GM23338 (cell line): ENCODE measurements at regions not wholly inside any gene's neighbourhood (a gene's known extent, or its start where the extent isn't known, plus 50 kb on each side); places are given as distances from the start of the nearest gene placed in this dataset.

ENCODE experiments used
- ATAC-seq: fragments of 200-7000 bp; cut with Tn5 transposase; 3 replicates; pipeline ENCODE4 v1.9.1; 2020
- DNase-seq: peaks from one replicate; pipeline ENCODE4 v3.0.0-alpha.2; 2015; ENCODE audit warnings: low spot score
- H2AFZ ChIP-seq: fragments of 200-600 bp; sonication (generic); 2 replicates; pipeline ENCODE4 v1.8.0; 2016; ENCODE audit warnings: antibody characterized with exemption, mild to moderate bottlenecking, moderate library complexity
- H3F3A ChIP-seq: fragments of 200-600 bp; sonication (generic); replicated peaks from 2 replicates; pipeline ENCODE4 v1.8.0; 2017; ENCODE audit warnings: antibody characterized with exemption, mixed run types, low read depth
- H3K27ac ChIP-seq: fragments of 200-600 bp; sonication (generic); 2 replicates; pipeline ENCODE4 v1.6.1; 2016; ENCODE audit warnings: low read depth
- H3K27me3 ChIP-seq: fragments of 200-600 bp; sonication (generic); 2 replicates; pipeline ENCODE4 v1.8.0; 2016; ENCODE audit warnings: mild to moderate bottlenecking, mixed run types, moderate library complexity; ENCODE audit not compliant: insufficient read depth
- H3K36me3 ChIP-seq: fragments of 200-600 bp; sonication (generic); 2 replicates; pipeline ENCODE4 v1.8.0; 2016; ENCODE audit warnings: mild to moderate bottlenecking; ENCODE audit not compliant: insufficient read depth
- H3K4me1 ChIP-seq: fragments of 200-600 bp; sonication (generic); 2 replicates; pipeline ENCODE4 v1.8.0; 2016; ENCODE audit warnings: mild to moderate bottlenecking, moderate library complexity; ENCODE audit not compliant: insufficient read depth
- H3K4me2 ChIP-seq: fragments of 200-600 bp; sonication (generic); 2 replicates; pipeline ENCODE4 v1.7.1; 2017; ENCODE audit warnings: mixed run types
- H3K4me3 ChIP-seq: fragments of 200-600 bp; sonication (generic); 2 replicates; pipeline ENCODE4 v1.6.1; 2016; ENCODE audit warnings: mixed run types
- H3K79me2 ChIP-seq: fragments of 200-600 bp; sonication (generic); replicated peaks from 2 replicates; pipeline ENCODE4 v1.8.0; 2017; ENCODE audit warnings: mild to moderate bottlenecking; ENCODE audit not compliant: insufficient read depth
- H3K9me2 ChIP-seq: fragments of 200-600 bp; sonication (generic); 2 replicates; pipeline ENCODE4 v1.8.0; 2017; ENCODE audit not compliant: insufficient read depth
- H4K20me1 ChIP-seq: fragments of 200-600 bp; sonication (generic); replicated peaks from 2 replicates; pipeline ENCODE4 v1.8.0; 2017; ENCODE audit warnings: mild to moderate bottlenecking; ENCODE audit not compliant: insufficient read depth
- H3K27ac Mint-ChIP-seq: 2 replicates; pipeline ENCODE4 v1.8.0; 2020; ENCODE audit warnings: inconsistent platforms, mild to moderate bottlenecking, moderate library complexity, mixed read lengths
- H3K27me3 Mint-ChIP-seq: 3 replicates; pipeline ENCODE4 v1.8.0; 2022; ENCODE audit warnings: low read depth, mild to moderate bottlenecking, moderate library complexity, mixed read lengths, inconsistent platforms; ENCODE audit not compliant: insufficient read depth, poor library complexity
- H3K36me3 Mint-ChIP-seq: 3 replicates; pipeline ENCODE4 v1.8.0; 2021; ENCODE audit warnings: low read depth, mild to moderate bottlenecking, inconsistent platforms, moderate library complexity, mixed read lengths
- H3K4me1 Mint-ChIP-seq: 3 replicates; pipeline ENCODE4 v1.8.0; 2020; ENCODE audit warnings: mild to moderate bottlenecking, inconsistent platforms, mixed read lengths
- H3K4me3 Mint-ChIP-seq: 3 replicates; pipeline ENCODE4 v1.8.0; 2021; ENCODE audit warnings: moderate library complexity, mild to moderate bottlenecking, inconsistent platforms, mixed read lengths
- H3K9me3 Mint-ChIP-seq: 3 replicates; pipeline ENCODE4 v1.8.0; 2020; ENCODE audit warnings: moderate library complexity, mild to moderate bottlenecking, inconsistent platforms, mixed read lengths
- CREB1 ChIP-seq: fragments of 250-450 bp; sonication (Bioruptor Pico); IDR thresholded peaks from 2 replicates; pipeline ENCODE4 v1.5.0; 2020; ENCODE audit warnings: low read depth, mild to moderate bottlenecking, moderate library complexity
- CTCF ChIP-seq, 2 experiments: fragments of 200-600 bp in 1 of 2; sonication (generic) in 1 of 2; conservative IDR thresholded peaks; 2 replicates each; pipeline versions ENCODE4 v1.5.1 to v1.6.1; 2016 to 2017; ENCODE audit warnings: antibody characterized with exemption in 2 of 2, low read depth in 2 of 2, mild to moderate bottlenecking in 2 of 2, moderate library complexity in 1 of 2
- ETS1 ChIP-seq: IDR thresholded peaks from 2 replicates; pipeline ENCODE4 v1.6.1; 2016; ENCODE audit warnings: antibody characterized with exemption
- EZH2 ChIP-seq: fragments of 200-600 bp; sonication (generic); IDR thresholded peaks from one replicate; pipeline ENCODE4 v1.8.0; 2017; ENCODE audit warnings: antibody characterized with exemption, mild to moderate bottlenecking, low read depth; ENCODE audit not compliant: unreplicated experiment
- EZH2phosphoT487 ChIP-seq: fragments of 200-600 bp; sonication (generic); IDR thresholded peaks from one replicate; pipeline ENCODE4 v1.8.1; 2018; ENCODE audit warnings: antibody characterized with exemption; ENCODE audit not compliant: unreplicated experiment
- JUNB ChIP-seq: IDR thresholded peaks from one replicate; pipeline ENCODE4 v1.6.1; 2016; ENCODE audit warnings: antibody characterized with exemption; ENCODE audit not compliant: unreplicated experiment
- NANOG ChIP-seq: IDR thresholded peaks from 2 replicates; pipeline ENCODE4 v1.6.1; 2016; ENCODE audit warnings: antibody characterized with exemption, borderline replicate concordance
- POLR2AphosphoS5 ChIP-seq: IDR thresholded peaks from 2 replicates; pipeline ENCODE4 v1.6.1; 2016; ENCODE audit warnings: antibody characterized with exemption, low read depth
- REST ChIP-seq: IDR thresholded peaks from one replicate; pipeline ENCODE4 v1.6.1; 2018; ENCODE audit warnings: antibody characterized with exemption; ENCODE audit not compliant: unreplicated experiment
- STAT1 ChIP-seq: IDR thresholded peaks from one replicate; pipeline ENCODE4 v1.6.1; 2016; ENCODE audit warnings: antibody characterized with exemption; ENCODE audit not compliant: unreplicated experiment
- ZNF114 ChIP-seq: fragments of 250-450 bp; sonication (Bioruptor Pico); IDR thresholded peaks from 2 replicates; pipeline ENCODE4 v1.5.0; 2020; ENCODE audit warnings: mild to moderate bottlenecking, moderate library complexity
- ZNF331 ChIP-seq: fragments of 250-450 bp; sonication (Bioruptor Pico); IDR thresholded peaks from 2 replicates; pipeline ENCODE4 v1.5.0; 2020; ENCODE audit warnings: low read depth, mild to moderate bottlenecking, moderate library complexity
- ZNF462 ChIP-seq: fragments of 250-450 bp; sonication (Bioruptor Pico); IDR thresholded peaks from 2 replicates; pipeline ENCODE4 v1.5.0; 2020; ENCODE audit warnings: mild to moderate bottlenecking, moderate library complexity

- no peaks in the 10 kb centered on the region for H3K9me3 Mint-ChIP-seq
- Histone ChIP-seq H3K27me3 (no peaks in the 10 kb centered on the region), H3K4me3 (no peak overlapping the region), H3K79me2 (no peaks in the 10 kb centered on the region), H3K4me2 (no peak overlapping the region), H3K4me1 (no peaks in the 10 kb centered on the region), H3K9me2 (0 out of 2 replicates have a peak, but pooled peaks cover 3% of the 10 kb centered on the region), H3K36me3 (no peaks in the 10 kb centered on the region), H2AFZ (0 out of 2 replicates have a peak overlapping the region, but pooled peaks have one; percentile 10), H3F3A (no peaks in the 10 kb centered on the region), H3K27ac (no peak overlapping the region), H4K20me1 (no peaks in the 10 kb centered on the region)
- H3K4me1 Mint-ChIP-seq, result peaks cover 6% of the 10 kb centered on the region
- TF ChIP-seq CTCF (conservative IDR thresholded peaks at IDR 0.05; ENCODE audit: low read depth in 2 of 2), result no peak
- TF ChIP-seq JUNB, result no peak
- no peak for TF ChIP-seq CREB1 (CRISPR knock-in tag)
- TF ChIP-seq ETS1, result no peak
- no peak for TF ChIP-seq ZNF462
- no peak for TF ChIP-seq STAT1
- no peak for TF ChIP-seq NANOG
- no peak for TF ChIP-seq REST
- no peak for TF ChIP-seq EZH2phosphoT487
- no peak for TF ChIP-seq ZNF331 (CRISPR knock-in tag)
- TF ChIP-seq EZH2, result no peak
- no peak for TF ChIP-seq POLR2AphosphoS5
- no peak for TF ChIP-seq ZNF114 (CRISPR knock-in tag)
- no peak overlapping the region for H3K27ac Mint-ChIP-seq
- peaks cover 5% of the 10 kb centered on the region for H3K27me3 Mint-ChIP-seq
- H3K36me3 Mint-ChIP-seq, result no peaks in the 10 kb centered on the region
- no peak overlapping the region for H3K4me3 Mint-ChIP-seq
- ATAC-seq (peak; percentile 37), DNase-seq (no peak)
These were observed 130.0 kb upstream of the GPC1 start for GRCh38 chr2:240305369-240305962.
